ENCODE measurements at regions not wholly inside any gene's neighbourhood (a gene's known extent, or its start where the extent isn't known, plus 50 kb on each side); places are given as distances from the start of the nearest gene placed in this dataset.

DNA sequence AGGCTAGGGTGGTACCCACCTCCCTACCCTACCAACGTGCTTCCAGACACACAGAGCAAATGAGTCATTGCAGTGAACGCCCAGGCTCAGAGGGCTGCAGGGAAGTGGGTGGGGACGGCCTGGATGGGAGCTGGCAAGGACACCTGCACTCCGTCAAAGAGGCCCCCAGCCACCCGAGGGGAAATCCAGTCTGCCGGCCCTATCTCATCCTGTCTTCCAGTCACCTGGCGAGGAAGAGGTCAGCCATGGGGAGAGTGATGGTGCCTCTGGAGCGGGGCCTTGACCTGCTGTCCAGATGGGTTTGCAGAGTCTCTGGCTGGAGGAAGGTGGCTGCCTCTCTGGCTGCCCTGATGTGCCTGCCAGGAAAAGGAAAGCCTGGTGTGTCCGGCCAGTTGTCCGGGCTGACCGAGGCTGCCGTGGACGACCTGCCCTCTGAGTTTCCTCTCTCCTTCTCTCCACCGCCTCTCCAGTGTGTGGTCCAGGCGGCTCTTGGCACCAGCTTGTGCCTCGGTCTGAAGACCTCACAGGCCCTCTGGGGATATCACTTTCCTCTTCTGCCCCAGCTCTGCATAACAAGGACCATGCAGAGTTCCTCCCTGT, 209.7 kb upstream of the COPS8 start:
- TF ChIP-seq, protein P1, sequence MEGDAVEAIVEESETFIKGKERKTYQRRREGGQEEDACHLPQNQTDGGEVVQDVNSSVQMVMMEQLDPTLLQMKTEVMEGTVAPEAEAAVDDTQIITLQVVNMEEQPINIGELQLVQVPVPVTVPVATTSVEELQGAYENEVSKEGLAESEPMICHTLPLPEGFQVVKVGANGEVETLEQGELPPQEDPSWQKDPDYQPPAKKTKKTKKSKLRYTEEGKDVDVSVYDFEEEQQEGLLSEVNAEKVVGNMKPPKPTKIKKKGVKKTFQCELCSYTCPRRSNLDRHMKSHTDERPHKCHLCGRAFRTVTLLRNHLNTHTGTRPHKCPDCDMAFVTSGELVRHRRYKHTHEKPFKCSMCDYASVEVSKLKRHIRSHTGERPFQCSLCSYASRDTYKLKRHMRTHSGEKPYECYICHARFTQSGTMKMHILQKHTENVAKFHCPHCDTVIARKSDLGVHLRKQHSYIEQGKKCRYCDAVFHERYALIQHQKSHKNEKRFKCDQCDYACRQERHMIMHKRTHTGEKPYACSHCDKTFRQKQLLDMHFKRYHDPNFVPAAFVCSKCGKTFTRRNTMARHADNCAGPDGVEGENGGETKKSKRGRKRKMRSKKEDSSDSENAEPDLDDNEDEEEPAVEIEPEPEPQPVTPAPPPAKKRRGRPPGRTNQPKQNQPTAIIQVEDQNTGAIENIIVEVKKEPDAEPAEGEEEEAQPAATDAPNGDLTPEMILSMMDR (IDR thresholded peaks at IDR 0.05; ENCODE audit: poor library complexity) = no peak
- TF ChIP-seq EZH2phosphoT487 (IDR thresholded peaks at IDR 0.05; ENCODE audit: low read depth, severe bottlenecking, unreplicated experiment) = no peak
